EL (cell line): ENCODE measurements at regions not wholly inside any gene's neighbourhood (a gene's known extent, or its start where the extent isn't known, plus 50 kb on each side); places are given as distances from the start of the nearest gene placed in this dataset.

Source experiments
- DNase-seq: peaks from one replicate; pipeline ENCODE4 v3.0.0-alpha.2; 2016

GRCh38 chr5:148708854-148709253, 54.5 kb upstream of the HTR4 start:
- no peak for DNase-seq

DNA sequence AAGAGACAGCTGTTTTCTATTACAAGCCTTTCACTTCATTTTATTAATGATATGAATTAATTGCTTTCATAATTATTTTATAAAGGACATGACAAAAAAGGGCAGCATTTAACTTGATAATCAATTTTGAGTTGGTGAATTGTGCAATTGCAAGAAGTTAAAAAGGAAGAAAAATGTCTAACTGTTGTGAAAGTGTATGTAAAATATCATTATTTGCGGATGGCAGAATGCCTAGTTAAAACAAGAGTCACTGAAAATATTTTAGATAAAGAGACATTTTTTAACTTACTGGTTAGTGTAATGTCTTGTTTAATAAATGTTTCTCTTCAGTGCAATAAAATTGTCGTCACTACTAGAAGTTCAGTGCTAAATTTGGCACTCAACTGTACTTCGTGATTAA, 57.6 kb upstream of the HTR4 start:
- no peak for DNase-seq

DNA sequence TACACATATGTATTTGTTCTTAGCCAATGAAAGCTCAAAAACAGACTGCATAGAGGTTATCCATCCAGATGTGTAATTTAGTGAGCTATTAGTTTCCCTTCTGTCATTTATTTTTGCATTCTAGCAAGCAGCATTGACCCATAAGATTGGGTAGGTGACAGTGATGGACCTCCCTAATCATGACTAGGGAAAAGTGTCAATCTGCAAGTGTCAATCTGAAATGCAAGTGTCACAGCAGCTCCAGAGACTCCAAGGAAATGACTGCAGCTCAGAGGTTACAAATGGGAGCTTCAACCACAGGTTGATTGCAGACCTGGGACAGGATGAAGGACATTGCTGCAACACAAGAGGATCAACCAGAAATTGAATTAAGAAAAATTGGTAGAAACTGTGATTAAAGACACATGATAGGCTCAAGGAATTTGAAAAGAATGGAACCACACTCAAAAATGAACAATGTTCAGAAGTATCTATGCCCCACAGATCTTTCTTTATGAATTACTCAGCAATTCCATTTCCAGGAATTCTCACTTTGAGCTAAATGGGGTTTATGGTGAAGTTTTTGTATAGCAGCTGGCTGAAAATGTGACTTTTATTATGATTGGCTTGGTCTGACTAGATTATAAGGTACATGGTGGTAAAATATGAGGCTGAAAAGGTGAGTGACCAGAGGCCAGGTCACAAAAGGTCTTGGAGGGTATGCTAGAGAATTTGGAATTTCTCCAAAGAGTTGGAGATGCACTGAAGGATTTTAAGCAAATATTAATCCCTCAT, 59.6 kb upstream of the HTR4 start:
- DNase-seq = no peak

DNA sequence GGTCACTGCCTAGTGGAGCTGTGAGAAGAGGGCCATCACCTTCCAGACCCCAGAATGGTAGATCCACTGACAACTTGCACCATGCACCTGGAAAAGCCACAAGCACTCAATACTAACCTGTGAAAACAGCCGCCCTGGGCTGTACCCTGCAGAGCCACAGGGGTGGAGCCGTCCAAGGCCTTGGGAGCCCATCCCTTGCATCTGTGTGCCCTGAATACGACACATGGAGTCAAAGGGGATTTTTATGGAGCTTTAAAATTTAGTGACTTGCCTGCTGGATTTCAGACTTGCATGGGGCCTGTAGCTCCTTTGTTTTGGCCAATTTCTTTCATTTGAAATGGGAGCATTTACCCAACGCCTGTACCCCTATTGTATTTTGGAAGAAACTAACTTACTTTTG, 62.4 kb upstream of the HTR4 start:
- no peak for DNase-seq

GRCh38 chr5:148717668-148718067, 63.3 kb upstream of the HTR4 start:
- no peak for DNase-seq

DNA sequence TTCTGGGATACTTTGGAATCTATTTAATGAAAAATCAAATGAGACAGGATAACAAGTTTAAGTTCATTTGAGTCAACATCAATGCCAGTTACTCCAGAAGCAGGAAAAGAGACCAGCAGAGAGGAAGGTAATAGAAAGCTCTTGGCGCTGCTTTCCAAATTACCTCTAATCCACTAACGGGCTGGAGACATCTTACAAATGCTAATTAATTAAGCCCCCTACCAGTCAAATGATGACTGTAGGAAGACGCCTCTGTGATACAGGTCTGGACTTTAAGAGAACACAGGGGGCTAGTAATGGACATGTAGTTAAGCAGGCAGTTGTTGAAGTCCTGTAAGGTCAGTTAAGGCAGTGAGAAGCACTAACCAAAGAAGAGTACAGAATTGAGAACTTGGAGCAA, 65.3 kb upstream of the HTR4 start:
- DNase-seq = no peak

DNA sequence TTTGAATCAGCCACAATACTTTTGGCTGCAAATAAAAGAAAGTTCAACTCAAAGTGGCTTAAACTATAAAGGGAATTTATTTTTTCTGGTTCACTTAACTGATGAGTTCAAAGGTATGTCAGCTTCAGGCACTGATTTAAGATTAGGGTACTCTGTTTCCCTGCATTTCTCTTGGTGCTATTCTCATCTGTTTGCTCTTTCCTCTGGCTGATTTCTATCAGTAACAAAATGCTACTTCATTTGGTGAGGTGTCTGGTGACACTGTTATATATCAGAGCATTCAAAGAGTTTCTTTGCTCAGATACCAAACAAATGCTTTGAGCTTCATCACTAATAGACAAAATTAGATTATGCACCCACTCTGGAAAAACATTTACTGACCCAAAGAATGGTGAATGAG, 65.9 kb upstream of the HTR4 start:
- no peak for DNase-seq

DNA sequence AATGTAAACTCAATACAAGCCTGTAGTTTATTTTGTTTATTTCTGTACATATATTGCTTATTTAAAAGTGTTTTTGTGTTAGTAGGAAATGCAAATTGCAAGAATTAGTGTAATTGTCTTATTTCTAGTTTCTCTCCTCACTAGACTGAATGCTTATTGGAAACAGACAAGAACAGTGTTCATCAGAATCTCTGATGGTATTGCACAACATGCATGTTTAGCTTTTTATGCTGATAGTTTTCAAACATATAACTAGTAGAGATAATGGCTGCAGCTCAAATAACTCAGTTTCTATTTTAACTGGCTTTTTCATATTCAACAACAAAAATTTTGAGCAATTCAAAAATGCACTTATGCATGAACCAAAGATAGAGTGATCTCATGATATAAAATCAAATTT, 68.8 kb upstream of the HTR4 start:
- DNase-seq = no peak

- no peak for DNase-seq
These were observed 71.3 kb upstream of the HTR4 start for GRCh38 chr5:148725675-148726074.

DNA sequence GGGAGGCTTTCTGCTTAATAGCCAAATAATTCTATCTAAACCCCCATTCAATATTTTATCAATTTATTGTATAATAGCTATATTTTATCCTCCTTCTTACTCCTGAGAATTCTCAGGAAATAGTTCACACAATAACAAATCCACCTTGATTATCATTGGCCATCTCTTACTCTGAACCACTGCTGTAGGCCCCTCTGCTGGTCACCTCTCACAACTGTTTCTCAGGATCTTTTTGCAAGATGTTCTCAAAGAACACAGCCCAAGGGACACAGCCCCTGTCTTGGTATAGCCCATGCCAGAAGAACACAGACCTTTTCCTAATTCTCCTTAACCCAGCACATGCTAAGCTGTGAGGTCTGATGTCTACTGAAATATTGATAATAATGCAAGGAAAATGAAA, 74.9 kb upstream of the HTR4 start:
- no peak for DNase-seq

DNA sequence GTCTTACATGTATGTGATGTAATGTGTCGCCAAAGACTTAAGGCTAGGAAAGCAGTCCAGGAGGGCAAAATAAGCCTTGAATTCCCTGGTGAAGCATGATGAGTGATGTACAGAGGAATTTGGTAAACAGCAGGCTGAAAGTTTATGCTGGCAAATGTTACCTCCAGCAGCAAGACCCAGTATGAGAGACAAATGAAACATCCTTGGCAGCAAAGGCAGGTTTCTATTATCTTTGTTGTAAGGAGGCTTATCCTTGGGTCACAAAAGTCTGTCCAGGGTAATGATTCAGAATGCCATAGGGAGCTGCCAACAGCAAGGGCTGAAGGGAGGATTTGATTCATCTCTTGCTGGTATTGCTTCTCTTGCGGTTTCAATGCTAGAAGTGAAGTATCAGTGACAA, 75.9 kb upstream of the HTR4 start:
- DNase-seq = peak; percentile 62

- DNase-seq = peak; percentile 86
These were observed 76.9 kb upstream of the HTR4 start for GRCh38 chr5:148730942-148731898.

DNA sequence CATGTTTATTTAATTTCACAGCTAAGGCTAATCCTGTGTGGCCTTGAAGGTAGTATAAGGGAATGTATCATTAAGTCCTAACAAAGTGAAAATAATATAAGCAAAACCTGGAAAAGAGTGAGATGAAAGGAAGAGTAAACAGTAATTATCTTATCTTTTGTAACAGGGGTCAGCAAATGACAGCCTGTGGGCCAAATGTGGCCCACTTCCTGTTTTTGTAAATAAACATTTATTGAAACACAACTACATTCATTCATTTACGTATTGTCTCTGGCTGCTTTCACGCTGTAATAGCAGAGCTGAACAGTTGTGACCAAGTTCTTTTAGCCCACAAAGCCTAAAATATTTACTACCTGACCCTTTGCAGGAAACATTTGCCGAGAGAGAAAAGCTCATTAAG, 78.4 kb upstream of the HTR4 start:
- no peak for DNase-seq

DNA sequence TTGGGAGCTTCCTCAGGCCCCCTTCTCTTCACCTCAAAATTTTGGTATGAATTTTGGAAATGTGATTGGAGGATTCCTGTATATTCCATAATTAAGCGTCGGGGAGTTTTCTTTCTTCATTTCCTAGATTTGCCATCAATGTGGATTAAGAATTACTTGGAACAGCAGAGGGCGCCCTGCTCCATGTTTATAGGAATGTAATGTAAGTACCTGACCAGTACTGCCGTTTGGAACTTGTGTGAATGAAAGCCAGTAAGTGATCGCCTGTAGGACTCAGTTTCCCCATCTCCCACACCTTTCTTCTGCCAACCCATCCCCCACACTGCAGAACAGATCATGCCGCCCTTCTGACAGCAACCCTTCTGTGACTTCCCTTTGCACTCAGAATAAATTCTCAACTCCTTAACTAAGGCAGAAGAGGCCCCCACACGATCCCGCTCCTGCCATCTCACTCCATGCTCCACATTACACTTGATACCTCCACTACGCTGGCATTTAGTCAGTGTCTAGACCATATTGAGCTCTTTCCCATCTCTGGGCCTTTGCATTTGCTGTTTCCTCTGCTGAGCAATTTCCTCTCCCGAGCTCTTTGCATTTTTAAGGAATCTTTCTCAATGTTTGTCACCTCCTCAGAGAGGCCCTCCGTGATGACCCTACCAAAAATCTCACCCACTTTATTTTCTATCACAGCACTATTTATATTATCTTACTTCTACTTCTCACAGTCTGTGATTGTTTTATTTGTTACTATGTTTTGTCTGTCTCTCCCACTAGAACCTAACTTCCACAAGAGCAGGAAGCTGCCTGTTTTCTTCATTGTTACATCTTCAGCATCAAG, 79.5 kb upstream of the HTR4 start:
- peak; percentile 77 for DNase-seq

DNA sequence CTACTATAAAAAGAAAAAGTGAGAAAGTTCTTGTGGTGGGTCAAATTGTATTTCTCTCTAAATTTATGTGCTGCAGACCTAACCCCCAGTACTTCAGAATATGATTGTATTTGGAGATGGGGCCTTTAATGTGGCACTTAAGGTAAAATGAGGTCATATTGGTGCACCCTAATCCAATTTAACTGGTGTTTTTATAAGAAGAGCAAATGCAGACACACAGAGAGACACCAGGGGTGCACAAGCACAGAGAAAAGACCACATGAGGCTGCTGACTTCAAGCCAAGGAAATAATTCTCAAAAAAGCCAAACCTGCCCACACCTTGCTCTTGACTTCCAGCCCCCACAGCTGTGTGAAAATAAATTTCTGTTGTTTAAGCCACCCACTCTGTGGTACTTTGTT, 80.2 kb upstream of the HTR4 start:
- DNase-seq = no peak

DNA sequence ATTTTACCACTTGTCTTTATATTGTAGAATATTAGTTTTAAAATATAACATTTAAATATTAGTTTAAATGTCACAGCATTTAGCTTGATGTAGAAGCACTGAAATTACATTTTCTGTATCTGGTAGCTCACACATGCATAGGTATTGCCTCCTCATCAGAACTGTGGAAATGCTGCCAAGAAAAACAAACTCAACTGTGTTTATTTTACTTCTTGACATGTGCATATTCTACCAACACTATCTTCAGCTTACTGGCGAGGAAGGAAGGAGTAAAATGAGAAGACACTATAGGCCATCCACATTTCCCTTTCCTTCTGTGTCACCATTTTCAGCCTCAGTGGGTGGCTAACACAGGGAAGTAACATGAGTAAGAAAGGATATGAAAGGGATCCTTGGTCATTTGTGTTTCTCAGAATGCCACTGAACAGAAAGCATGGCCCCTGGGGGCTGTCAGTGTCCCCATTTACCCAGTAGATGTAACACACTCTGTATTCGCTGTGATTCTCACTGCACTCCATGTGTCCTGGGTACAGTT, 81.0 kb upstream of the HTR4 start:
- DNase-seq = no peak

DNA sequence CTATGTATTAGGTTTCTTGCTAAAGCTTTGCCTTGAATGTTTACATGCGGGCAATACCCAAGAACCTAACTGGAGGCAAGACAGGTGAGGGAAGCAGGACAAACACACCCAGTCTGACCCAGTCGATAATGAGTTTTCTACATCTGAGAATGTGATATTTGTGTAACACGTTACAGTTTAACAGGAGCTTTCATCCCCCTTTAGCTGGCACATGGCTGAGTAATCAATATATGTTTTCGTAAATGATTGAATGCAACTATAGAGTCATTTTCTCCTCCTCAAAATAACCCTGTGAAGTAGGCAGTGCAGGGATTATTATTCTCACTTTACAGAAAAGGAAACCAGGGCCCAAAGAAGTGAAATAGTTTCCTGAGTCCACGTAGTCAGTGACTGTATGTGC, 84.7 kb upstream of the HTR4 start:
- DNase-seq = no peak

- no peak for DNase-seq
These were observed 85.2 kb upstream of the HTR4 start for GRCh38 chr5:148739524-148739923.

GRCh38 chr5:148740079-148740858, 85.9 kb upstream of the HTR4 start:
- no peak for DNase-seq

GRCh38 chr5:148740966-148741742, 85.3 kb upstream of the ADRB2 start:
- peak; percentile 75 for DNase-seq

DNA sequence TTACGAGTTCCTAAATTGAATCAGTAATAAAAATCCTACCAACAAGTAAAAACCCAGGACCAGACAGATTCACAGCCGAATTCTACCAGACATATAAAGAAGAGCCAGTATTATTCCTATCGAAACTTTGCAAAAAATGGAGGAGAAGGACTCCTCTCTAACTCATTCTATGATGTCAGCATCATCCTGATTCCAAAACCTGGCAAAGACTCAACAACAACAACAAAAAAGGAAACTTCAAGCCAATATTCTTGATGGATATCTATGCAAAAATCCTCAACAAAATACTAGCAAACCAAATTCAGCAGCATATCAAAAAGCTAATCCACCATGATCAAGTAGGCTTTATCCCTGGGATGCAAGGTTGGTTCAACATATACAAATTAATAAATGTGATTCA, 84.6 kb upstream of the ADRB2 start:
- DNase-seq = peak; percentile 25
